Choroid plexus epithelial cell (primary cell): ENCODE measurements at regions not wholly inside any gene's neighbourhood (a gene's known extent, or its start where the extent isn't known, plus 50 kb on each side); places are given as distances from the start of the nearest gene placed in this dataset.

Source experiments
- DNase-seq: peaks from one replicate; pipeline ENCODE4 v3.0.0-alpha.2; 2010; ENCODE audit warnings: low read depth
- H3K4me3 ChIP-seq: 2 replicates; pipeline ENCODE4 v1.5.1; 2011; ENCODE audit warnings: low read depth, mild to moderate bottlenecking, control low read depth, low read length, moderate library complexity
- TF ChIP-seq, protein P1 (sequence below): conservative IDR thresholded peaks from 2 replicates; pipeline ENCODE4 v1.5.1; 2011; ENCODE audit warnings: low read depth, mild to moderate bottlenecking, control low read depth, inconsistent platforms, low read length, moderate library complexity

DNA sequence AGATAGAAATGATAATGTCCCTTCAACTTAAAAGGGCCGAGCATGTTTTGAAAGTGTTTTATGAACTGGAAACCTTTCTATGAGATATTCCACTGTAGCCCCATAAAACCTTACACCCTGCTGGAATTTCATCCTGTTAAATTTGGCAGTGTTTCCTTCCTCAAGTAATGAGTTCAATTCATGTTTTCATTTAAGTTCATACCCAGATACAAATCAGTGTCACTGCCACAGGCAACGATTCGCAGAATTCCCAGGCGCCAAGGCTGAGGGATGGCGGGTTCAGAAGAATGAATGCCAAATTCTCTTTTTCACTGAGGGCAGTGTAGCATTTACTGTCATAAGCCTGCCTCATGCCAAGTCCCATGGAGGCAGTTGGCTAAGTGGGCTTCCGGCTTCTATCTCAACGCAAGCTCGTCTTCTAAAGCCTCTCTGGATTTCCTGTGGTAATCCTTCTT lies 511.8 kb upstream of the ID4 start:
- no peak for DNase-seq
- H3K4me3 ChIP-seq: no peak overlapping the region
- TF ChIP-seq, protein P1, sequence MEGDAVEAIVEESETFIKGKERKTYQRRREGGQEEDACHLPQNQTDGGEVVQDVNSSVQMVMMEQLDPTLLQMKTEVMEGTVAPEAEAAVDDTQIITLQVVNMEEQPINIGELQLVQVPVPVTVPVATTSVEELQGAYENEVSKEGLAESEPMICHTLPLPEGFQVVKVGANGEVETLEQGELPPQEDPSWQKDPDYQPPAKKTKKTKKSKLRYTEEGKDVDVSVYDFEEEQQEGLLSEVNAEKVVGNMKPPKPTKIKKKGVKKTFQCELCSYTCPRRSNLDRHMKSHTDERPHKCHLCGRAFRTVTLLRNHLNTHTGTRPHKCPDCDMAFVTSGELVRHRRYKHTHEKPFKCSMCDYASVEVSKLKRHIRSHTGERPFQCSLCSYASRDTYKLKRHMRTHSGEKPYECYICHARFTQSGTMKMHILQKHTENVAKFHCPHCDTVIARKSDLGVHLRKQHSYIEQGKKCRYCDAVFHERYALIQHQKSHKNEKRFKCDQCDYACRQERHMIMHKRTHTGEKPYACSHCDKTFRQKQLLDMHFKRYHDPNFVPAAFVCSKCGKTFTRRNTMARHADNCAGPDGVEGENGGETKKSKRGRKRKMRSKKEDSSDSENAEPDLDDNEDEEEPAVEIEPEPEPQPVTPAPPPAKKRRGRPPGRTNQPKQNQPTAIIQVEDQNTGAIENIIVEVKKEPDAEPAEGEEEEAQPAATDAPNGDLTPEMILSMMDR: no peak

DNA sequence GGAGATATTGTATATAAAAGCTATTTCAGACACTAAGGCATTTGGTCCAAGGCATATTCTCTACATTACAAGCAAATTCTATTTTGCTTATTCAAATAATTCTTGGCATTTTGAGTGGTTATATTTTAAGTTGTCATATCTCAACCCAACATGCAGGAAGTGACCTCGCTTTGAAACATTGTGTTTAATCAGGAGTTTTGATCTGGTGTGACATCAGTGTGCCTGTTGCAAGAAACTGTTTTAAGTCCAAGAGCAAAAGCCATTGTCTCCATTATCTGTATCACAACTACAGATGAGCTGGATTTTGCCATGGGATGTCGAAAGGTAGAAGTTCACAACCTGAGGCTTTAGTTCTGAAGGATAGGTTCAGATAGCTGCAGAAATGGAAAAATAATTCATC lies 509.9 kb upstream of the ID4 start:
- H3K4me3 ChIP-seq: no peak overlapping the region
- TF ChIP-seq, protein P1: no peak
- peak; percentile 35 for DNase-seq

DNA sequence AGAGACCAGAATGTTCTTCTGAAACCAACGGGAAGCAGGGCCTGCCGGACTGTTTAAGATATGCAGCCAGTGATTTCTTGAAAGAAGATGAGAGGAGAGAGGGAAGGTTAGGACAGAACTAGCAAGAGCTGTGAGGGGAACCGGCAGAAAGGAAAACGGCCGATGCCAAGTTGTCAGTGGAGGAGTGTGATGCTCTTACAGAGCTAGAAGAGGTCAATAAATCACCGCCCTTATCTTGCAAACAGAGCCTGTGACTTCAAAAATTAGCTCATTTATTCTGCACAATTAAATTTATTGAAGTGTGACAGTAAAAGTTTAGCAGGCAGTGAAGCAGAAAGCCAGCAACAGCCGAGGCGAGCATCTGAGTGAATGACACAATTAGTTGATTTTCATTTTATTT lies 509.5 kb upstream of the ID4 start:
- DNase-seq: no peak
- no peak overlapping the region for H3K4me3 ChIP-seq
- TF ChIP-seq, protein P1: no peak

DNA sequence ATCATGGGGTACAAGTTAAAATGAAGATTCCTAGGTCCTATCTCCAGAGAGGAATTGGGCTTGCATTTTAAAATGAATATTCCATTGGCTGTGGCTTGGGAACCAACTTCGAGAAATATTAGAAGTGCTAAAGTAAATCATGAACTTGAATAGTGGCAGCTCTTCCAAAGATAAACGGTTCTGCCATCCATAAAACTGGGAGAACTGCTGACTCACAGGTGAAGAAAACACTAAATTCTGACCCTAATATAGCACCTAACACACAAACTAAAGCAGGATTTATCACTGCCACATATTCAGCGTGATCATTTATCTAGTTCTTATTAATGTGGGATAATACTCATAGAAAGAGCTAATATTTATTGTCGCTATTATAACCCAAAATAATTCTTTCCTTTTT lies 508.1 kb upstream of the ID4 start:
- no peak overlapping the region for H3K4me3 ChIP-seq
- DNase-seq: no peak
- TF ChIP-seq, protein P1: no peak

DNA sequence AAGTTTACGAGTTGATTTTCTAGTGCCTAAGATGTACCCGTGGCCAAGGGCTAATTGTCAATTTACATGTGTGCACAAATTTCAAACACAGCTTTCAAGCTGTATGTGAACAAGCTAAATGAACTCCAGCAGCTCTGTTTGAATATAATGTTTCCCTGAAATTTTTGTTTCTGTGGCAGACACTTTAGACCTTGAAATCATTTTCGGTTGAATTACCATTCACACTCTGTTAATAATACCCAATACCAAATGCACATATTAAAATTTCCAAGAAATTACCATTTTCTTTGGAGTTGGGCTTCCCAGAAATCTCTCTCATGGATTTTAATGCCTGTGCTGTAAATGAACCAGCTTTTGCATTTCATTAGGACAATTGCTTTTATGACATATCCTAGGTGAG lies 506.1 kb upstream of the ID4 start:
- TF ChIP-seq, protein P1: no peak
- no peak for DNase-seq
- no peak overlapping the region for H3K4me3 ChIP-seq

DNA sequence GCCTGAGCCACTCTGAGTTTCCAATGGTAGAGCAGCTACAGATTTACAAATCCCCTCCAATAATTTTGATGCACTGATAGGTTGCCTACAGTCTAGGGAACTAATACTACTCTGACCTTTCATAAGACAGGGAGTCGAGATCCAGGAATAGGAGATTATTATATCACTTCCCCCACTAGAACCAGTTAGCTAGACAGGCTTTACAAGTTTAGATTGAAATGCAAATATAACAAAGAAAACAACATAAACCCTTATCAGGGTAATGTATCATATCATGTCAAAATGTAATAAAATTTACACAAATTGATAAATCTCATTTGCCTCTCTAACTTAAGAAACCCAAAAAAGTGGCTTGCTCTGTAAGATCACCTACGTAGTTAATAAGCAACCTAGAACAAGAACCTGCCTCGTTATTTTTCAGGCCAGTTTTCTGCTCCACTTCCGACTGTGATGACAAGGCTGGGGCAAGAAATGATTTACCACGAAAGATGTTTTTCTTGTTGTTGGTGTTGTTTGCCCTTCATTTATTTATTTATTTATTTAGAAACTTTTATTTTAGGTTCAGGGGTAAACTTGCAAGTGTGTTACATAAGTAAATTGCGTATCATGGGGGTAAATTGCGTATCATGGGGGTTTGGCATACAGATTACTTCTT lies 504.2 kb upstream of the ID4 start:
- DNase-seq: no peak
- TF ChIP-seq, protein P1: no peak
- no peak overlapping the region for H3K4me3 ChIP-seq

DNA sequence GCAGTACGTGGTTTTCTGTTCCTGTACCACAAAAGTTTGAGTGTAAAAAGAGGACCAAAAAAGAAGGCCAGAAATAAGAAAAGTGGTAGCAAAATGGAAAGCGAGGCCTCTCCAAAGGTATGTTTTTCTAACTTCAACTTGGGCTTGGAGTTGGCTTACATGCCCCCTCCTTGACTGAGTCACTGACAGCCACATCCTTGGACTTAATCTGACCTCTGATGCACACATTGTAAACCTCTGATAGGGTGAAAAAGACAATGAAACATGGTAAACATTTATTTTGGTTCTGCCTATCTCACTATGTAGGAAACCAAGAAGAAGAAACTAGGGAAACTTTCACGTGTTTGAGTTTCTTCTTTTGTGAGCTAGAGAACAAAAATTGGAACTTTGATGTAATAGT lies 503.2 kb upstream of the ID4 start:
- DNase-seq: peak; percentile 45
- no peak overlapping the region for H3K4me3 ChIP-seq
- TF ChIP-seq, protein P1: no peak
